GM18505 (cell line): ENCODE measurements at regions not wholly inside any gene's neighbourhood (a gene's known extent, or its start where the extent isn't known, plus 50 kb on each side); places are given as distances from the start of the nearest gene placed in this dataset.

Experiments used
- ATAC-seq: cut with Tn5 transposase; IDR thresholded peaks from one replicate; pipeline ENCODE4 v1.9.1; 2021; ENCODE audit not compliant: unreplicated experiment
- POLR2A ChIP-seq: IDR thresholded peaks from 4 replicates; pipeline ENCODE4 v1.6.1; 2011; ENCODE audit warnings: borderline replicate concordance; ENCODE audit not compliant: insufficient read depth, insufficient read length; ENCODE audit errors: extremely low read depth

DNA sequence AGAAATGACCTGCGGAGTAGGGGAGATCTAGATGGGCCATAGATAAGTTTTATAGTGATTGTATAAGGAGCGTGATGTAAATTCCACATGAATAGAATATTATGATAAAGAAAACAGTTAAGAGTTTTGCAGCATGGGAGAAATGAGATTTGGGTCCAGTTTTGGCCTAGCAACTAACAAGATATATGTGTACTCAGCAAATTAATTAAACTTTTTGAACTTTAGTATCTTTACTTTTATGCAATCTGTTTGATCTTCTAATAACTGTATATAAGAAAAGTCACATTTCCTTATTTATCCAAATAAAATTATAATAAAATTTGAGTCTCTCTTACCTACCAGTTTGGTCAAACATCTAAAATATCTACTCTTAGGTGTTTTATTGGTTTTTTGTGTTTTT is 1011.8 kb upstream of the NCAM2 start:
- no peak for ATAC-seq
- no peak for TF ChIP-seq POLR2A

DNA sequence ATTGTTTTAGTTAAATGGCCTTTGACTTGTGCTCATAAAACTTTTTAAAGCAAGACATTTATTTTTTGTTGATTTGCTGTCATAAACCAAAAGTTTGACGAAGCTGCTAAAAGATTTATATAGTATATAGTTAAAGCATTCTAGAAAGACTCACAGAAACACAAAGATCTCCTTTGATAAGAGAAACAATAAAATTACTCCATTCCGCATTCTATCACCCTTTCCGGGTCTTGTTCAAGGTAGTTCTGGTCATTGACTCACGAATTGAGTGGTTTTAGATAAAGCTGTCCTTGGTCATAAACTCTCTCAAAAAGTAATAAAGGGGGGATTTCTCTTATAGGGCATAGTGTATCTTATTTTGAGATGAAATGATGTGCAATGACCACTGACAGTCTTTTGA is 1010.5 kb upstream of the NCAM2 start:
- no peak for TF ChIP-seq POLR2A
- ATAC-seq: no peak

DNA sequence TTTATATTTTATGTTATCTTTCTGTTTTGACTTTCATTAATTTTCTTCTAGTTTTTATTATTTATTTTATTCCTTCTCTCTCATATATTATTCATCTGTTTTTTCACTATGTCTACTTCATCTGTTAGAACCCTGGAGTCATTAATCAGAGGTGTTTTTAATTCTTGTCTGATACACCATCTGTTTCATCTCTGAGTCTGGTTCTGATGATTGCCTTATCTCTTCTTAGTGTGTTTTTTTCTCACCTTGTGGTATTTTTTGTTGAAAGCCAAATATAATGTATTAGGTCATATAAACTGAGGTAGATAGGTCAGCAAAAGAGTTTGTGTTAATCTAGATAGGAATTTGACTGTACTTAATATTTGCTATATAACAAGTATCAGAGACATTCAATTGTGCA is 1005.7 kb upstream of the NCAM2 start:
- ATAC-seq: no peak
- no peak for TF ChIP-seq POLR2A

DNA sequence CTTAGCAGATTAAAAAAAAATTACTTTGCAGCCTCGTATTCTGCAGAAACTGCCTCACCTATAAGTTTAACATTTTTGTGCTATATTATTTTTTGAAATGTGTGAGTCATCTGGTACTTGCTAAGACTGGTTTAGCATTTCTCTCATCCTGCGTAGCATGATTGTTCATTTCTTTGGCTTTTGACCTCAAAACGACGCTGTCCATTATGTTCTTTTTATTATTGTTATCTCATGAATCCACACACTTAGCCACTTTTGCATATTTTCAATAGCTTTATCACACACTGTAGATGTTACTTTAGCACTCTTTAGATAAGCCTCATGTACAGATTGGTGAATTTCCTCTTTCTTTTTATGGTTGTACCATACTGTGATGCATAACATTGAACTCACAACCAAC is 1004.9 kb upstream of the NCAM2 start:
- ATAC-seq: no peak

DNA sequence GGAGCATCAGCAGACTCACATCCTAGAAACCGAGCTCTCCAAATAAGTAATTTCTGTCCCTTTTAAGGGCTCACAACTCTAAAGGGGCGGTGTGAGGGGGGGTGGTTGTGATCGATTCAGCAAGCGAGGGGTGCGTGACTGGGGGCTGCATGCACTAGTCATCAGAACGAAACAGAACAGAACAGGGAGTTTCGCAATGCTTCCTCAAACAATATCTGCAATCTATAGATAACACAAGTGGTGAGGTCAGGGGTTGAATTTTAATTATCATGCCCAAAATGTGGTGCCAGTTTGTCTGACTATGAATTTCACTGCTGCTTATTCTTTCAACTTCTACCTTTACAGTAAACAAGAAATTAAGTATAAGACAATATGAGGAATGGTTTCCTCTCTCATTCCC is 1003.0 kb upstream of the NCAM2 start:
- ATAC-seq: no peak
- TF ChIP-seq POLR2A: no peak

More for the DNA sequence above, 1004.9 kb upstream of the NCAM2 start:
- no peak for TF ChIP-seq POLR2A

DNA sequence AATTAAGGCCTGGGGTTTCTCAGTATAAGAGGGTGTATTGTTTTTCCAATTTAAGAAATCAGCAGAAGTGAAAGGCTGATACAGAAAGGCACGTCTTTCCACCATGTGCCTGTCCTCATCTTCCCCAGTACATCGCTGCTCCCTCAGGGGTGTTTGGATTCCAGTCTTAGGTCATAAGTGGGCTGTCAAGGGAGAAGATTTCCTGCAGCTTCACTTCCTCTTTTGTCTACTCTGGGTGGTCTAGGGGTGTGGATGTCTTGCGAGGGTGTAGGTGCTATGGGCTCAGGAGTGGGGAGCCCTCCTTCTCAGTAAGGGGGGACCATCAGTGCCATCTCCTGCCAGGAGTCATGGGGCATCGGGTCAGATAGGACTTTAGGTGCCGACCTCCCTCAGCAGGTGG is 999.8 kb upstream of the NCAM2 start:
- TF ChIP-seq POLR2A: no peak
- ATAC-seq: no peak

DNA sequence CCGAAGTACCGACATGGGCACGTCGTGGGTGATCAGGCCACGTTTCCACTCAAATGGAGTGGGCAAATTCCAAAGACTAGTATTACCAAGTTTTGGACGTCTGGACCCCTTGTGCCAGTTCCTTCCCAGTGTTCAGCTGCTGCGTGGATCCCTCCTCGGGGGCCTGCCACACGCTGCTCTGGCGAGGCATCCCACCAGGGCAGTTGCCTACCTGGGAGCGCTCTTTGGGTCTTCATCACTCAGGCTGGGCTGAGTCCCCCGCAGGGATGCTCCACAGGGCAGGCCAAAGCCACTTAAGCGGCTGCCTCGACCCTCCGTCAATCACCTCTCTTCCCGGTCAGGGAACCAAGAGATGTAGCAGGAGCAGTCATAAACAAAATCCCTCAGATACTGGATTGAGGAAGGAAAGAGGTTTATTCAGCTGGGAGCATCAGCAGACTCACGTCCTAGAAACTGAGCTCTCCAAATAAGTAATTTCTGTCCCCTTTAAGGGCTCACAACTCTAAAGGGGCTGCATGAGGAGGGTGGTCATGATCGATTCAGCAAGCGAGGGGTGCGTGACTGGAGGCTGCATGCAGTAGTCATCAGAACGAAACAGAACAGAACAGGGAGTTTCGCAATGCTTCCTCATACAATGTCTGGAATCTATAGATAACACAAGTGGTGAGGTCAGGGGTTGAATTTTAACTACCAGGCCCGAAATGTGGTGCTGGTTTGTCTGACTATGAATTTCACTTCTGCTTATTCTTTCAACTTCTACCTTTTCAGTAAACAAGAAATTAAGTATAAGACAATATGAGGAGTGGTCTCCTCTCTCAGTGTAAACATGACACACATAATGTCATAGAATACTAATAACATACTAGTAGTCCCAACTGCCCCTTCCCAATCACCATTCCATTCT is 998.6 kb upstream of the NCAM2 start:
- TF ChIP-seq POLR2A: no peak
- no peak for ATAC-seq

DNA sequence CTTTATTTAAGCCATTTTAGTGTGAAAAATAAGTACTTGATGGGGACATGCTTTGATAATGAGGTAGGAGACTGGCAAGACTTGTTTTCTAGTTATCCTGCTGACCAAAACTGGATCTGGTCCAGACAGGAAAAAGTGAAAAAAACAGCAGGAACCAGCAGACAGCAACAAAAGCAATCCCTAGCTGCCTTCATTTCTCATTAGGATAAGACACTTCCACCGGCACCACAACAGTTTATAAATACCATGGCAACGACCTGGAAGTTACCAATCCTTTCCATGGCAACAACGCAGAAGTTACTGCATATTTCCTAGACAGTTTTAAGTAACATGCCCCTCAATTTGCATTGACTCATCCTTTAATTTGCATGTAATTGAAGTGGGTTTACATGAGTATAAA is 993.8 kb upstream of the NCAM2 start:
- no peak for TF ChIP-seq POLR2A
- no peak for ATAC-seq

DNA sequence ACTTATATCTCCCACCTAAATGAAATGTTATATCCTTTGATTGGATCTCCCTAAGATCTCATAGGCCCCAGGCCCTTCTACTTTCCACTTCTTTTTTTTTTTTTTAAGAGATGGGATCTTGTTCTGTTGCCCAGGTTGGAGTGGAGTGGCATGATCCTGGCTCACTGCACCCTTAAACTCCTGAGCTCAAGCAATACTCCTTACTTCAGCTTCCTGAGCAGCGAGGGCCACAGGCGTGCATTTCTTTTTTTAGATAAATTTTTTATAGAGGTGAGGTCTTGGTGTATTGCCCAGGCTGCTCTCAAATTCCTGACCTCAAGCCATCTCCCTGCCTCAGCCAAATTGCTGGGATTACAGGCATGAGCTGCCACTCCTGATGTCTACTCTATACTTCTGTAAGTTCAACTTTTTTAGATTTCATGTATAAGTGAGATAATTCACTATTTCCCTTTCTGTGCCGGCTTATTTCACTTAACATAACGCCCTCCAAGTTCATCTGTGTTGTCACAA is 987.5 kb upstream of the NCAM2 start:
- ATAC-seq: no peak
- TF ChIP-seq POLR2A: no peak

DNA sequence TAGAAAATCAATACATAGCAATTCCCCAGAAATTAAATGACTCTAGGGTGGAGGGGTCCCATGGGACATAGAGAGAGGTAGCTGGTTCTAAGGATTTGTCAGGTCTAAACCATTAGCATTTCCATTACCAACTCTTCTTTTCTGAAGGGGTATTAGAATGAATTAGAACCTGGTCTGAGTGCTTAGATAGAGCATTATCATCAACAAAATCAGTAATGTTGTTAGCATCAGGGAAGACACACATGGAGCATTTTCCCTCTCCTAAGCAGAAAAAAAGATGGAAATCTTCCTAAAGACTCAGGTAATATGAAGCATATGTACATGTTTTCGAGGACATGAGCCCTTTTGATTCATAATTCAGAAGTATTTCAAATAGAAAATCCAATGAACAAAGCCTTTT is 984.4 kb upstream of the NCAM2 start:
- no peak for TF ChIP-seq POLR2A

DNA sequence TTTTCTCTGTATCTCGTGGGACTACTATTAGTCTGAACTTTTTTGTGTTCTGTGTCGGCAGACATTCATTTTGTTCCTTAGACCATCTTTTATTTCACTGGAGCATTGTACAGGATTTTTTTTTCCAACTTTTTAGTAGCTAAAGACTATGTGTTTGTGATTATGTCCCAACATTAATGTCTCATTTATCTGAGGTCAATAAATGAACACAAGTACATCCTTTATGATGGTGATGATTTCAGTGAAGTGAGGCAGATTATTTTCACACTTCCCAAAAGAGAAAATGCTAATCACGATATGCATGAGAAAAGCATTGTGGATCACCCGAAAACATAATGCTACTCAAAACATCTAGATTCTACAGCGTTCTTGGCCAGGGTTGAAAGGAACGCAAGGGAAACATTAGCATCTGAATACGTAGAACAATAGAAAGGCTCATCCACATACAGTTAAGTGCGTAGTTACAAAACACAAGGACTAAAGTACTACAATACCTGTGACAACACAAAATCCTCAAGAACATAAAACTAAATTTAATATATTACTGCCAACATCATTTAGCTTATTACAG is 981.7 kb upstream of the NCAM2 start:
- TF ChIP-seq POLR2A: no peak
- ATAC-seq: no peak

More for the DNA sequence above, 984.4 kb upstream of the NCAM2 start:
- ATAC-seq: no peak

DNA sequence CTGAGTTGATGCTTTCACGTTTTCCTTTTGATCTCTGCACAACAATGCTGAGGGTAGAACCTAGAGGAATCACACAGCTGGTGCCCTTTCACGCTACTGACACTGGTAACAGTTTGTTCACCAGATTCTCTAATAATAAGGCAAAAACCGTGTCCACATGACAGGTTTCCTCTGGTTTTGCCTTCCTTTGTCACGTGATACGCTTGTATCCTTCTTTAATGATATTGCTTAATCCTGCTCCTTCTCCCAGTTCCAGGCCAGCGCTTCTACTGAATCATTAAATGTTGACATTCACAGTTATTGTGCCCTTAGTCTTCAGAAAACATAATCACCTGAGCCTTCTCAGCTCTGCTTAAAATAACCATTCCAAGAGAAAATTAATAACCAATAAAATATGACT is 978.2 kb upstream of the NCAM2 start:
- ATAC-seq: no peak

DNA sequence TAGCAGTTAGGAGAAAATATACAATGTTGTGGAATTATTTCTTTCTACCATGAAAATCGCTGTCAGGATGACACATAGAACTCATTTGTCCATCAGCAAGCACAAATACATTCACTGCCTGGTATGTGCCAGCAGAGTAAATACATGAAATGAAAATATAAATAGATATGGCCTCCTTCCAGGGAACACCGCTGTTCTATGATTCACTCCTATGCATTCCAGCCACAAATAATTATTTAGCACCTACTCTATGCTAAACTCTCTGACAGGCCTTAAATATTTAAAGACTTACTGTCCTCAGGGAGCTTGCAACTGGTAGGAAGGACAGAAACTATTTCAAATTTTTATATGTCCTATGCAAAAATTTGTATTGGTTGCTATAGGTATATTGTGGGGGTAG is 975.0 kb upstream of the NCAM2 start:
- ATAC-seq: no peak
- no peak for TF ChIP-seq POLR2A

More for the DNA sequence above, 978.2 kb upstream of the NCAM2 start:
- TF ChIP-seq POLR2A: no peak

DNA sequence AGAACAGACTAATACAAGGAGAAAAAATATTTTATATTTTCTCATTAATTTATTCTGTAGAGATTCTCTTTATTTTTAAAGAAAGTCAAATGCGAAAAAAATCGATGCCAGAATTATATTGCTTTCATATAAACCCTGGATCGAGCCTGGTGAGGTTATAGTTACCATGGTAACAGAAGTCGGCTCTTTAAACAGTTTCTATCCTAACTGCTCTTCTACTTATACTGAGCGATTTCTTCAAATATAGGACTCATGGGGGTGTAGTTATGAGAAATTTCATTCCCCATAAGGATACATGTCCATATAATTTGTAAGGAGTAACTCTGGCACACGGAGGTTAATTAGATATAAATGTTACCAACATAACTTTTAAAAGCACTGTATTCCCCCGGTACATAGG is 973.5 kb upstream of the NCAM2 start:
- no peak for ATAC-seq
- TF ChIP-seq POLR2A: no peak
